ENCODE measurements at regions not wholly inside any gene's neighbourhood (a gene's known extent, or its start where the extent isn't known, plus 50 kb on each side); places are given as distances from the start of the nearest gene placed in this dataset.

GRCh38 chr11:106333678-106334077, 256.2 kb downstream of the AASDHPPT start:
- Histone ChIP-seq H3K4me1 (ENCODE audit: control insufficient read depth in 1 of 2, insufficient read depth in 2 of 2, low read length in 2 of 2) (no peaks in the 10 kb centered on the region), H3K9ac (ENCODE audit: low read length) (no peak overlapping the region), H3K27me3 (ENCODE audit: insufficient read depth, low read length) (no peaks in the 10 kb centered on the region), H4K20me1 (ENCODE audit: insufficient read depth) (no peaks in the 10 kb centered on the region), H3K9me2 (ENCODE audit: insufficient read depth) (no peaks in the 10 kb centered on the region), H3K4me2 (ENCODE audit: low read length) (no peak overlapping the region), H3K9me3 (ENCODE audit: control insufficient read depth in 1 of 2, insufficient read depth in 1 of 2, low read depth in 1 of 2, low read length in 2 of 2) (no peaks in the 10 kb centered on the region), H3K79me2 (ENCODE audit: insufficient read depth, low read length) (no peaks in the 10 kb centered on the region), H3K27ac (ENCODE audit: low read depth, low read length) (no peak overlapping the region), H3K4me3 (replicated peaks in 1 of 2; ENCODE audit: low read depth in 1 of 2, low read length in 2 of 2) (no peak overlapping the region), H3K36me3 (ENCODE audit: control insufficient read depth in 1 of 2, insufficient read depth in 2 of 2, low read length in 2 of 2) (no peaks in the 10 kb centered on the region), H2AFZ (ENCODE audit: low read depth, low read length, poor library complexity, severe bottlenecking) (no peak overlapping the region)
- CTCF ChIA-PET = no interaction called here
- no peak for TF ChIP-seq ZNF274 (IDR thresholded peaks at IDR 0.05; ENCODE audit: low read depth, low read length)
- no peak for TF ChIP-seq REST (IDR thresholded peaks at IDR 0.05; ENCODE audit: low read depth)
- TF ChIP-seq FOSL1 (IDR thresholded peaks at IDR 0.05; ENCODE audit: low read depth) = no peak
- no peak for TF ChIP-seq SIN3A (IDR thresholded peaks at IDR 0.05; ENCODE audit: low read depth)
- TF ChIP-seq JUND (IDR thresholded peaks at IDR 0.05) = no peak
- no peak for TF ChIP-seq EZH2 (IDR thresholded peaks at IDR 0.05)
- no peak for TF ChIP-seq MAX (IDR thresholded peaks at IDR 0.05)
- no peak for TF ChIP-seq TCF7L2 (IDR thresholded peaks at IDR 0.05; ENCODE audit: borderline replicate concordance, extremely low read depth, insufficient read depth, insufficient read length)
- POLR2A ChIA-PET = no interaction called here
- no peak for ATAC-seq
- intact Hi-C loops (cut with micrococcal nuclease) = no loop called here
- no peak for DNase-seq (ENCODE audit: low read depth, low spot score)
- RAD21 ChIA-PET (ENCODE audit: low non-redundant PET in 1 of 2, low total read pairs in 2 of 2, uncharacterized antibody in 2 of 2, unreplicated experiment in 2 of 2) = no interaction called here
- BruUV-seq (replicated peaks) = no TSS peak
